HL-60 (cell line): ENCODE measurements at regions not wholly inside any gene's neighbourhood (a gene's known extent, or its start where the extent isn't known, plus 50 kb on each side); places are given as distances from the start of the nearest gene placed in this dataset.

ENCODE experiments used
- GABPA ChIP-seq: IDR thresholded peaks from 2 replicates; pipeline ENCODE4 v1.6.1; 2012; ENCODE audit warnings: low read depth
- POLR2AphosphoS5 ChIP-seq: IDR thresholded peaks from 2 replicates; pipeline ENCODE4 v1.6.1; 2012; ENCODE audit warnings: low read depth
- REST ChIP-seq: IDR thresholded peaks from 2 replicates; pipeline ENCODE4 v1.6.1; 2012; ENCODE audit warnings: low read depth; ENCODE audit not compliant: insufficient replicate concordance

- TF ChIP-seq POLR2AphosphoS5 (no peak), REST (no peak), GABPA (no peak)
These were observed 104.9 kb upstream of the TGFBR2 start for GRCh38 chr3:30501526-30501925.
